OCI-LY3 (cell line): ENCODE measurements at regions not wholly inside any gene's neighbourhood (a gene's known extent, or its start where the extent isn't known, plus 50 kb on each side); places are given as distances from the start of the nearest gene placed in this dataset.

Source experiments
- H2AFZ ChIP-seq: fragments of 200-600, 300-600 bp; shearing (Covaris generic); 2 replicates; pipeline ENCODE4 v1.6.0; 2014; ENCODE audit warnings: antibody characterized with exemption, low read depth, low read length
- H3K27ac ChIP-seq: fragments of 200-600, 300-600 bp; sonication (generic); 2 replicates; pipeline ENCODE4 v1.5.1; 2014; ENCODE audit warnings: mild to moderate bottlenecking, low read length, moderate library complexity, mixed read lengths
- H3K27me3 ChIP-seq: fragments of 200-600, 300-600 bp; sonication (generic); 2 replicates; pipeline ENCODE4 v1.6.1; 2014; ENCODE audit warnings: low read depth, low read length, mixed read lengths
- H3K36me3 ChIP-seq: fragments of 200-600, 300-600 bp; sonication (generic); replicated peaks from 2 replicates; pipeline ENCODE3; 2014; ENCODE audit warnings: low read depth, low read length, mixed read lengths
- H3K4me1 ChIP-seq: fragments of 300-600, 200-600 bp; sonication (generic); 2 replicates; pipeline ENCODE4 v1.6.1; 2014; ENCODE audit warnings: low read length, mixed read lengths
- H3K4me2 ChIP-seq: fragments of 200-600, 300-600 bp; sonication (generic); 2 replicates; pipeline ENCODE4 v1.6.1; 2014; ENCODE audit warnings: low read length, mixed read lengths
- H3K4me3 ChIP-seq: fragments of 300-600, 200-600 bp; sonication (generic); 2 replicates; pipeline ENCODE4 v1.5.1; 2014; ENCODE audit warnings: antibody characterized with exemption, mild to moderate bottlenecking, low read length, moderate library complexity
- H3K79me2 ChIP-seq: fragments of 300-600, 200-600 bp; shearing (Covaris generic); 2 replicates; pipeline ENCODE4 v1.6.1; 2014; ENCODE audit warnings: mild to moderate bottlenecking, low read length, mixed read lengths
- H3K9ac ChIP-seq: fragments of 300-600, 200-600 bp; shearing (Covaris generic); 2 replicates; pipeline ENCODE4 v1.6.0; 2014; ENCODE audit warnings: mild to moderate bottlenecking, low read length, moderate library complexity
- H3K9me3 ChIP-seq: fragments of 200-600, 300-600 bp; shearing (Covaris generic); 2 replicates; pipeline ENCODE4 v1.6.1; 2014; ENCODE audit warnings: low read length, mixed read lengths; ENCODE audit not compliant: insufficient read depth
- H4K20me1 ChIP-seq: fragments of 200-600, 300-600 bp; sonication (generic); 2 replicates; pipeline ENCODE4 v1.6.1; 2016; ENCODE audit warnings: low read length, mixed read lengths; ENCODE audit not compliant: insufficient read depth
- CTCF ChIP-seq: fragments of 200-600, 300-600 bp; sonication (generic); IDR thresholded peaks from 2 replicates; pipeline ENCODE4 v1.5.1; 2014; ENCODE audit warnings: antibody characterized with exemption, low read length, low read depth
- EZH2phosphoT487 ChIP-seq: fragments of 200-600 bp; shearing (Covaris generic); IDR thresholded peaks from 2 replicates; pipeline ENCODE4 v1.6.1; 2018; ENCODE audit warnings: antibody characterized with exemption, mixed run types, low read depth

GRCh38 chr2:221051162-221051561, 520.9 kb downstream of the EPHA4 start:
- Histone ChIP-seq H3K4me1 (peaks cover 16% of the 10 kb centered on the region), H3K27me3 (no peaks in the 10 kb centered on the region), H3K9ac (no peak overlapping the region), H3K4me3 (no peak overlapping the region), H3K79me2 (no peaks in the 10 kb centered on the region), H3K4me2 (no peak overlapping the region), H3K36me3 (no peaks in the 10 kb centered on the region), H3K27ac (no peak overlapping the region), H4K20me1 (no peaks in the 10 kb centered on the region), H2AFZ (no peak overlapping the region), H3K9me3 (no peaks in the 10 kb centered on the region)
- TF ChIP-seq EZH2phosphoT487 (no peak), CTCF (no peak)

GRCh38 chr2:221060376-221060775, 511.7 kb downstream of the EPHA4 start:
- no peak overlapping the region for H3K27ac ChIP-seq
- no peaks in the 10 kb centered on the region for H3K27me3 ChIP-seq
- no peak overlapping the region for H2AFZ ChIP-seq
- no peak for TF ChIP-seq CTCF
- TF ChIP-seq EZH2phosphoT487: no peak
- no peak overlapping the region for H3K4me3 ChIP-seq
- H3K36me3 ChIP-seq: no peaks in the 10 kb centered on the region
- no peak overlapping the region for H3K9ac ChIP-seq
- H3K4me2 ChIP-seq: no peak overlapping the region
- no peaks in the 10 kb centered on the region for H4K20me1 ChIP-seq
- no peaks in the 10 kb centered on the region for H3K4me1 ChIP-seq
- no peaks in the 10 kb centered on the region for H3K9me3 ChIP-seq
- no peaks in the 10 kb centered on the region for H3K79me2 ChIP-seq

GRCh38 chr2:221063568-221063967, 508.5 kb downstream of the EPHA4 start:
- Histone ChIP-seq H4K20me1 (no peaks in the 10 kb centered on the region), H3K79me2 (no peaks in the 10 kb centered on the region), H3K4me2 (no peak overlapping the region), H2AFZ (no peak overlapping the region), H3K27ac (no peak overlapping the region), H3K4me1 (no peaks in the 10 kb centered on the region), H3K4me3 (no peak overlapping the region), H3K27me3 (no peaks in the 10 kb centered on the region), H3K9me3 (no peaks in the 10 kb centered on the region), H3K36me3 (no peaks in the 10 kb centered on the region), H3K9ac (no peak overlapping the region)
- no peak for TF ChIP-seq EZH2phosphoT487
- TF ChIP-seq CTCF: no peak

GRCh38 chr2:221064058-221064854, 507.8 kb downstream of the EPHA4 start:
- Histone ChIP-seq H3K4me1 (no peaks in the 10 kb centered on the region), H4K20me1 (no peaks in the 10 kb centered on the region), H3K9ac (no peak overlapping the region), H3K79me2 (no peaks in the 10 kb centered on the region), H3K27me3 (no peaks in the 10 kb centered on the region), H3K27ac (no peak overlapping the region), H3K4me3 (no peak overlapping the region), H3K4me2 (no peak overlapping the region), H3K9me3 (no peaks in the 10 kb centered on the region), H2AFZ (no peak overlapping the region), H3K36me3 (no peaks in the 10 kb centered on the region)
- TF ChIP-seq EZH2phosphoT487 (no peak), CTCF (no peak)
